ENCODE measurements at regions not wholly inside any gene's neighbourhood (a gene's known extent, or its start where the extent isn't known, plus 50 kb on each side); places are given as distances from the start of the nearest gene placed in this dataset.
"Not testable (repeated sequence)": the region's sequence is repeated elsewhere in the genome, so short reads cannot be mapped to it uniquely, and the experiment has no call there.

DNA sequence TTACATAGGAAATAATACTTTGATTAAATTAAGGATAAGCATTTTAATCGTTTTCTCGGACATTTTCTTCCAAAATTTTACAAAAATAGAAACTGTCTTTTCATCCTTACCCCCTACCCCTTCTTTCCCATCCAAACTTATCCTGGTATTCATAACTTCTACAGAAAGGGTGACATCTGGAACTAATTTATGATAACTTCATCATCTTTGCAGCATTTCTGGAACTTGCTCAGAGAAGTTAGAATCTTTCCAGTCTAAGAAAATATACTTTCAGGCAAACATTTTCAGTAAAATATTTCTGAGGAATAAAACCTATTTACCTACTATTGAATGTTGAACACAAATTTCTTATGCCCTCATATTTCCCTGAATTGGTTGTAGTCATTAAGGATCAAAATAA is 309.0 kb downstream of the MAN2A1 start:
- Histone ChIP-seq H3K9me3 (no peaks in the 10 kb centered on the region), H3K36me3 (no peaks in the 10 kb centered on the region), H3K27ac (no peak overlapping the region), H3K27me3 (no peaks in the 10 kb centered on the region), H3K4me3 (no peak overlapping the region), H3K4me1 (peaks cover 0 to 9% (median 0%) of the 10 kb centered on the region in 4 donors)
- TF ChIP-seq EP300 (IDR thresholded peaks at IDR 0.05): no peak
- TF ChIP-seq, protein P1, sequence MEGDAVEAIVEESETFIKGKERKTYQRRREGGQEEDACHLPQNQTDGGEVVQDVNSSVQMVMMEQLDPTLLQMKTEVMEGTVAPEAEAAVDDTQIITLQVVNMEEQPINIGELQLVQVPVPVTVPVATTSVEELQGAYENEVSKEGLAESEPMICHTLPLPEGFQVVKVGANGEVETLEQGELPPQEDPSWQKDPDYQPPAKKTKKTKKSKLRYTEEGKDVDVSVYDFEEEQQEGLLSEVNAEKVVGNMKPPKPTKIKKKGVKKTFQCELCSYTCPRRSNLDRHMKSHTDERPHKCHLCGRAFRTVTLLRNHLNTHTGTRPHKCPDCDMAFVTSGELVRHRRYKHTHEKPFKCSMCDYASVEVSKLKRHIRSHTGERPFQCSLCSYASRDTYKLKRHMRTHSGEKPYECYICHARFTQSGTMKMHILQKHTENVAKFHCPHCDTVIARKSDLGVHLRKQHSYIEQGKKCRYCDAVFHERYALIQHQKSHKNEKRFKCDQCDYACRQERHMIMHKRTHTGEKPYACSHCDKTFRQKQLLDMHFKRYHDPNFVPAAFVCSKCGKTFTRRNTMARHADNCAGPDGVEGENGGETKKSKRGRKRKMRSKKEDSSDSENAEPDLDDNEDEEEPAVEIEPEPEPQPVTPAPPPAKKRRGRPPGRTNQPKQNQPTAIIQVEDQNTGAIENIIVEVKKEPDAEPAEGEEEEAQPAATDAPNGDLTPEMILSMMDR (IDR thresholded peaks at IDR 0.05): no peak
- TF ChIP-seq POLR2A (IDR thresholded peaks at IDR 0.05): no peak
- WGBS, 2 donors: 29 to 33% methylated on average over 2 of the region's 2 CpGs
- no peak for DNase-seq (ENCODE audit: low spot score in 2 of 2)

DNA sequence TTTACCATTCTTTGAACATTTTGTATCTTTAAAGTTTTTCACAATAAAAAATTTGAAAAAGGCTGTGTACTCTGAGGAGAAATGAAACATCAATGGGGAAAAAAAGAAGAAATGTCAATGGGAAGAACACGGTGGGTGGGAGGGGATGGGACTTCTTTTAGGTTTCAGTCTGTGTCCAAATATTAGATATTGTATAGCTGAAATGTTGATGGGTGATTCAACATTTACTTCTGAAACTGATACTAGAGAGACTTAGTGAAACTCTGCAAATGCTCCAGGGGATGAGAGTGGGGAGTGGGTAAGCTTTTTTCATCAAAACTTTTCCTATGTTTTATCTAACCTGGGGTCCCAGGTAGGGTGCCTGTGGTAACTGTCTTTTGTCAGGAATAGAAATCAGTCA is 311.9 kb downstream of the MAN2A1 start:
- no peak for TF ChIP-seq POLR2A (IDR thresholded peaks at IDR 0.05)
- TF ChIP-seq EP300 (IDR thresholded peaks at IDR 0.05): no peak
- TF ChIP-seq, protein P1 (IDR thresholded peaks at IDR 0.05): no peak
- H3K36me3 ChIP-seq: no peaks in the 10 kb centered on the region
- H3K27ac ChIP-seq: no peak overlapping the region
- H3K27me3 ChIP-seq: no peaks in the 10 kb centered on the region
- WGBS, 2 donors: 72 to 82% methylated on average over 1 of the region's 1 CpG
- DNase-seq (ENCODE audit: low spot score in 2 of 2): no peak
- no peaks in the 10 kb centered on the region for H3K9me3 ChIP-seq
- peaks cover 0 to 5% (median 0%) of the 10 kb centered on the region in 4 donors for H3K4me1 ChIP-seq
- H3K4me3 ChIP-seq: no peak overlapping the region

DNA sequence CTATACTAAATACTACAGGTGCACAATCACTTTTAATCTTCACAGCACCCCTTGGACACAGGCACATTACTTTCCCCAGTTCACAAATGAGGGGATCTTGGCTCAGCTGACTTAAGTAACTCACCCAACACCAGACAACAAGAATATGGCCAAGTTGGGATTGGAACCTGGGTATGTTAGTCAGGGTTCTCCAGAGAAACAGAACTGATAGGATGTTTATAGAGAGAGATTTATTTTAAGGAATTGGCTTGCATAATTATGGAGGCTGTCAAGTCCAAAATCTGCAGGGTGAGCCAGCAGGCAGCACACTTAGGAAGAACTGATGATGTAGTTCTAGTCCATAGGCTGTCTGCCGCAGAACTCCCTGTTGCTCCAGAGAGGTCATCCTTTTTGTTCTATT is 312.9 kb downstream of the MAN2A1 start:
- 92% methylated on average over 1 of the region's 1 CpG for WGBS, 2 donors
- no peak for TF ChIP-seq POLR2A (IDR thresholded peaks at IDR 0.05)
- no peak for TF ChIP-seq EP300 (IDR thresholded peaks at IDR 0.05)
- TF ChIP-seq, protein P1 (IDR thresholded peaks at IDR 0.05): no peak
- no peak overlapping the region for H3K27ac ChIP-seq

GRCh38 chr5:110005907-110006562 is 316.3 kb downstream of the MAN2A1 start:
- not testable (repeated sequence) for H3K4me3 ChIP-seq; H3K9me3 ChIP-seq; H3K27me3 ChIP-seq; DNase-seq (ENCODE audit: low spot score in 2 of 2); H3K36me3 ChIP-seq; H3K4me1 ChIP-seq; H3K27ac ChIP-seq
- WGBS, 2 donors: 91 to 94% methylated on average over 9 of the region's 10 CpGs

More for the DNA sequence above, 312.9 kb downstream of the MAN2A1 start:
- H3K9me3 ChIP-seq: no peaks in the 10 kb centered on the region
- peaks cover 0 to 5% (median 0%) of the 10 kb centered on the region in 4 donors for H3K4me1 ChIP-seq
- no peaks in the 10 kb centered on the region for H3K27me3 ChIP-seq
- H3K36me3 ChIP-seq: no peaks in the 10 kb centered on the region
- H3K4me3 ChIP-seq: no peak overlapping the region
- no peak for DNase-seq (ENCODE audit: low spot score in 2 of 2)

- DNase-seq (ENCODE audit: low spot score in 2 of 2): no peak
- TF ChIP-seq EP300 (IDR thresholded peaks at IDR 0.05): no peak
- H3K4me1 ChIP-seq: no peaks in the 10 kb centered on the region
- H3K9me3 ChIP-seq: no peaks in the 10 kb centered on the region
- H3K4me3 ChIP-seq: no peak overlapping the region
- no peak overlapping the region for H3K27ac ChIP-seq
- no peaks in the 10 kb centered on the region for H3K36me3 ChIP-seq
- H3K27me3 ChIP-seq: no peaks in the 10 kb centered on the region
These were observed 317.4 kb downstream of the MAN2A1 start for GRCh38 chr5:110007101-110007500.

DNA sequence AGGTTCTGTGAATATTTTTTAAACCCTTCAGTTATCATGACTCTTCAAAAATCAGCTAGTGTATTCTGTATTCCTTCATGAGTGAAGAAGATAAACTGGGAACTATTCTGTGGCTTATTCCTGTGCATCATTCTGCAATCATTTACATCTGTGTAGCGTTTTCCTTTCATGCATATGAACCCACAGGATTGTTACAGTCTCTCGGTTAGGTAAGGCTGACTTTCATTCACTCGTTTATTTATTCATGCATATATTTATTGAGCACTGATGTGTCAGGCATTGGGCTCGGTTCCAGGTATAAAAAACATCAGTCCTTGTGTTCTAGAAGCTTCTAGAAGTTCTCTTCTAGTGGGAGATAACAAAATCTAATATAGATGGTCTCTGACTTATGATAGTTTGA is 318.4 kb downstream of the MAN2A1 start:
- Histone ChIP-seq H3K27me3 (no peaks in the 10 kb centered on the region), H3K36me3 (no peaks in the 10 kb centered on the region), H3K9me3 (no peaks in the 10 kb centered on the region), H3K4me1 (no peaks in the 10 kb centered on the region), H3K27ac (no peak overlapping the region), H3K4me3 (no peak overlapping the region)
- no peak for DNase-seq (ENCODE audit: low spot score in 2 of 2)
- no peak for TF ChIP-seq EP300 (IDR thresholded peaks at IDR 0.05)
- TF ChIP-seq, protein P1 (IDR thresholded peaks at IDR 0.05): no peak
- TF ChIP-seq POLR2A (IDR thresholded peaks at IDR 0.05): no peak
- WGBS, 2 donors: 74 to 78% methylated on average over 4 of the region's 4 CpGs
